ENCODE measurements at regions not wholly inside any gene's neighbourhood (a gene's known extent, or its start where the extent isn't known, plus 50 kb on each side); places are given as distances from the start of the nearest gene placed in this dataset.

- H3K4me3 ChIP-seq (ENCODE audit: low read depth, low read length): no peak overlapping the region
- no peak for DNase-seq (ENCODE audit: low read depth)
- TF ChIP-seq CTCF (conservative IDR thresholded peaks at IDR 0.05; ENCODE audit: low read depth, low read length): no peak
Measured at GRCh38 chr4:34845926-34846325, 1398.4 kb downstream of the ARAP2 start.

GRCh38 chr4:34850421-34850820 is 1393.9 kb downstream of the ARAP2 start:
- no peak for TF ChIP-seq CTCF (conservative IDR thresholded peaks at IDR 0.05; ENCODE audit: low read depth, low read length)

GRCh38 chr4:34850968-34851367 is 1393.3 kb downstream of the ARAP2 start:
- DNase-seq (ENCODE audit: low read depth): no peak
- TF ChIP-seq CTCF (conservative IDR thresholded peaks at IDR 0.05; ENCODE audit: low read depth, low read length): no peak
- H3K4me3 ChIP-seq (ENCODE audit: low read depth, low read length): no peak overlapping the region

More at GRCh38 chr4:34850421-34850820, 1393.9 kb downstream of the ARAP2 start:
- no peak for DNase-seq (ENCODE audit: low read depth)
- no peak overlapping the region for H3K4me3 ChIP-seq (ENCODE audit: low read depth, low read length)

GRCh38 chr4:34851411-34851810 is 1392.9 kb downstream of the ARAP2 start:
- no peak for TF ChIP-seq CTCF (conservative IDR thresholded peaks at IDR 0.05; ENCODE audit: low read depth, low read length)
- no peak overlapping the region for H3K4me3 ChIP-seq (ENCODE audit: low read depth, low read length)
- DNase-seq (ENCODE audit: low read depth): no peak

GRCh38 chr4:34854451-34854850 is 1389.9 kb downstream of the ARAP2 start:
- no peak for TF ChIP-seq CTCF (conservative IDR thresholded peaks at IDR 0.05; ENCODE audit: low read depth, low read length)
- H3K4me3 ChIP-seq (ENCODE audit: low read depth, low read length): no peak overlapping the region
- no peak for DNase-seq (ENCODE audit: low read depth)

- TF ChIP-seq CTCF (conservative IDR thresholded peaks at IDR 0.05; ENCODE audit: low read depth, low read length): no peak
- no peak for DNase-seq (ENCODE audit: low read depth)
- no peak overlapping the region for H3K4me3 ChIP-seq (ENCODE audit: low read depth, low read length)
Measured at GRCh38 chr4:34861666-34862065, 1382.6 kb downstream of the ARAP2 start.

GRCh38 chr4:34878961-34879360 is 1365.4 kb downstream of the ARAP2 start:
- no peak for DNase-seq (ENCODE audit: low read depth)
- H3K4me3 ChIP-seq (ENCODE audit: low read depth, low read length): no peak overlapping the region
- no peak for TF ChIP-seq CTCF (conservative IDR thresholded peaks at IDR 0.05; ENCODE audit: low read depth, low read length)
